Type B pancreatic cell (in vitro differentiated cells): ENCODE measurements at regions not wholly inside any gene's neighbourhood (a gene's known extent, or its start where the extent isn't known, plus 50 kb on each side); places are given as distances from the start of the nearest gene placed in this dataset.

Experiments
- DNase-seq: peaks from one replicate; pipeline ENCODE4 v3.0.0; 2021; ENCODE audit warnings: mixed read lengths; ENCODE audit not compliant: unreplicated experiment; ENCODE audit errors: extremely low spot score
- H3K27ac Mint-ChIP-seq: 2 replicates; pipeline ENCODE4 v1.8.0; 2021; ENCODE audit warnings: mild to moderate bottlenecking, mixed read lengths
- H3K27me3 Mint-ChIP-seq: 2 replicates; pipeline ENCODE4 v1.8.0; 2021; ENCODE audit warnings: mixed read lengths
- H3K36me3 Mint-ChIP-seq: 2 replicates; pipeline ENCODE4 v1.8.0; 2021; ENCODE audit warnings: mixed read lengths
- H3K4me1 Mint-ChIP-seq: one replicate; pipeline ENCODE4 v1.8.0; 2021; ENCODE audit warnings: mixed read lengths; ENCODE audit not compliant: unreplicated experiment
- H3K4me3 Mint-ChIP-seq: 2 replicates; pipeline ENCODE4 v1.8.0; 2021; ENCODE audit warnings: mild to moderate bottlenecking, mixed read lengths
- H3K9me3 Mint-ChIP-seq: 2 replicates; pipeline ENCODE4 v1.8.0; 2021; ENCODE audit warnings: mixed read lengths
- CTCF ChIP-seq: fragments of 200-600 bp; sonication (generic); conservative IDR thresholded peaks from 2 replicates; pipeline ENCODE4 v1.5.0; 2021; ENCODE audit warnings: antibody characterized with exemption, mild to moderate bottlenecking

- no peak for TF ChIP-seq CTCF
- H3K27ac Mint-ChIP-seq: no peak overlapping the region
- no peaks in the 10 kb centered on the region for H3K36me3 Mint-ChIP-seq
- H3K27me3 Mint-ChIP-seq: no peaks in the 10 kb centered on the region
- H3K4me1 Mint-ChIP-seq: peaks cover 12% of the 10 kb centered on the region
- H3K9me3 Mint-ChIP-seq: no peaks in the 10 kb centered on the region
- no peak for DNase-seq
- H3K4me3 Mint-ChIP-seq: no peak overlapping the region
Observed at GRCh38 chr10:94043431-94043990, 49.8 kb downstream of the PLCE1 start.

GRCh38 chr10:94046098-94046497 is 52.4 kb downstream of the PLCE1 start:
- Mint-ChIP-seq H3K27me3 (no peaks in the 10 kb centered on the region), H3K4me3 (no peak overlapping the region), H3K4me1 (peaks cover 10% of the 10 kb centered on the region), H3K27ac (no peak overlapping the region), H3K9me3 (no peaks in the 10 kb centered on the region), H3K36me3 (no peaks in the 10 kb centered on the region)
- TF ChIP-seq CTCF: no peak
- no peak for DNase-seq

GRCh38 chr10:94047293-94047692 is 53.6 kb downstream of the PLCE1 start:
- Mint-ChIP-seq H3K27ac (no peak overlapping the region), H3K27me3 (no peaks in the 10 kb centered on the region), H3K9me3 (no peaks in the 10 kb centered on the region), H3K36me3 (no peaks in the 10 kb centered on the region), H3K4me1 (peaks cover 8% of the 10 kb centered on the region), H3K4me3 (no peak overlapping the region)
- DNase-seq: no peak
- no peak for TF ChIP-seq CTCF

- Mint-ChIP-seq H3K4me3 (no peak overlapping the region), H3K9me3 (no peaks in the 10 kb centered on the region), H3K36me3 (no peaks in the 10 kb centered on the region), H3K4me1 (peaks cover 6% of the 10 kb centered on the region), H3K27me3 (no peaks in the 10 kb centered on the region), H3K27ac (no peak overlapping the region)
- no peak for TF ChIP-seq CTCF
- no peak for DNase-seq
Observed at GRCh38 chr10:94049911-94050310, 56.2 kb downstream of the PLCE1 start.

- no peaks in the 10 kb centered on the region for H3K27me3 Mint-ChIP-seq
- no peak for TF ChIP-seq CTCF
- no peak overlapping the region for H3K27ac Mint-ChIP-seq
- H3K36me3 Mint-ChIP-seq: no peaks in the 10 kb centered on the region
- peaks cover 6% of the 10 kb centered on the region for H3K4me1 Mint-ChIP-seq
- H3K4me3 Mint-ChIP-seq: no peak overlapping the region
- no peak for DNase-seq
- H3K9me3 Mint-ChIP-seq: no peaks in the 10 kb centered on the region
Observed at GRCh38 chr10:94052281-94052680, 58.5 kb downstream of the PLCE1 start.
